Gastrocnemius medialis (tissue), 4 donors: ENCODE measurements at regions not wholly inside any gene's neighbourhood (a gene's known extent, or its start where the extent isn't known, plus 50 kb on each side); places are given as distances from the start of the nearest gene placed in this dataset.

ENCODE experiments used
- CTCF ChIP-seq, 5 experiments: fragments of 450-650 bp in 3 of 5; fragments of 200-600 bp in 2 of 5; sonication (generic) in 2 of 5; IDR thresholded peaks in 4 of 5; conservative IDR thresholded peaks in 1 of 5; 1 replicate in 4 of 5; 2 replicates in 1 of 5; pipeline ENCODE4 v1.5.1; 2016 to 2019; ENCODE audit warnings: antibody characterized with exemption in 5 of 5, mild to moderate bottlenecking in 3 of 5, moderate library complexity in 3 of 5
- POLR2A ChIP-seq, 2 donors: fragments of 450-650 bp; IDR thresholded peaks; one replicate each; pipeline ENCODE4 v1.6.1; 2017; ENCODE audit warnings: antibody characterized with exemption in 2 of 2, mild to moderate bottlenecking in 2 of 2, moderate library complexity in 2 of 2

DNA sequence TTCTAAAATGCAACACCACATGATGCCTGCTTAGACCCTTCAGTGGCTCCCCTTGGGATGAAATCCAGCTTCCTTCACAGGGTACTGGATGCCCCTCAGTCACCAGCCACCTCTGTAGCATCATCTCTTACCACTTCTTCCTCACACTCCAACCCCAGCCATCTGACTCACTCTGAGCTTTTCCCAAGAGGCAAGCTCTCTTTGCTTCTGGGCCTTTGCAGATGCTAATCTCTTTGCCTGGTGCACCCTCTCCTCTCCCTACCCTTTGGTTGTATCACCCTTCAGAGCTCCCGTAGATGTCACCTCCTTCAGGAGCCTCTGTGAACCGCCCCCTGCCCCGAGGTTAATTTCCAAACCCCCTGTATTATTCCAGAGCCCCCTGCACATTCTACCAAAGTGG, 164.8 kb upstream of the ZC3H12A start:
- TF ChIP-seq CTCF (IDR thresholded peaks at IDR 0.05 in 4 of 5, conservative IDR thresholded peaks at IDR 0.05 in 1 of 5) (no peak), POLR2A (IDR thresholded peaks at IDR 0.05) (no peak)
